OCI-LY7 (cell line): ENCODE measurements at regions not wholly inside any gene's neighbourhood (a gene's known extent, or its start where the extent isn't known, plus 50 kb on each side); places are given as distances from the start of the nearest gene placed in this dataset. TPM values are rescaled to one million over a fixed set of nuclear protein-coding genes. Genes with fewer than 3 reads are reported as not detected.

Source experiments
- BruUV-seq: library from RNA; stranded (reverse); fragments of 400-500 nt; replicated peaks from 2 replicates; lab custom pipeline; 2021; lab: Mats Ljungman, UMichigan
- CTCF ChIA-PET: fragments of 300-600 bp; sonication (Branson Sonifier 250); formaldehyde crosslinking; loops from one replicate; lab custom pipeline; 2022; ENCODE audit warnings: antibody characterized with exemption; ENCODE audit not compliant: unreplicated experiment; lab: Charles Lee
- POLR2A ChIA-PET: fragments of 300-600 bp; sonication (Branson Sonifier 250); formaldehyde crosslinking; loops from one replicate; lab custom pipeline; 2022; ENCODE audit warnings: antibody characterized with exemption; lab: Charles Lee
- DNase-seq: peaks from one replicate; pipeline ENCODE4 v3.0.0-alpha.2; 2015; ENCODE audit warnings: low spot score
- H2AFZ ChIP-seq: fragments of 200-600 bp; sonication (generic), shearing (Covaris generic); 2 replicates; pipeline ENCODE4 v1.6.1; 2014; ENCODE audit warnings: mild to moderate bottlenecking, antibody characterized with exemption, low read length, moderate library complexity
- H3K27ac ChIP-seq: fragments of 200-600 bp; sonication (generic); 2 replicates; pipeline ENCODE4 v1.5.1; 2014; ENCODE audit warnings: mixed run types, low read depth, mild to moderate bottlenecking, moderate library complexity, low read length, inconsistent platforms; ENCODE audit not compliant: poor library complexity, severe bottlenecking
- H3K36me3 ChIP-seq: fragments of 200-600 bp; sonication (generic); 2 replicates; pipeline ENCODE4 v1.6.1; 2014; ENCODE audit warnings: mild to moderate bottlenecking, antibody characterized with exemption, low read length, moderate library complexity, mixed read lengths; ENCODE audit not compliant: insufficient read depth
- H3K4me1 ChIP-seq: fragments of 200-600 bp; sonication (generic); 2 replicates; pipeline ENCODE4 v1.5.1; 2014; ENCODE audit warnings: mild to moderate bottlenecking, low read length; ENCODE audit not compliant: insufficient read depth, poor library complexity, severe bottlenecking
- H3K4me2 ChIP-seq: fragments of 200-600 bp; sonication (generic); 2 replicates; pipeline ENCODE4 v1.6.1; 2014; ENCODE audit warnings: mild to moderate bottlenecking, low read length
- H3K4me3 ChIP-seq: fragments of 200-600 bp; sonication (generic); 2 replicates; pipeline ENCODE4 v1.5.1; 2014; ENCODE audit warnings: mild to moderate bottlenecking, low read depth, low read length; ENCODE audit not compliant: poor library complexity, severe bottlenecking
- H3K79me2 ChIP-seq: fragments of 200-600 bp; sonication (generic); 2 replicates; pipeline ENCODE4 v1.6.1; 2016; ENCODE audit warnings: low read depth, mild to moderate bottlenecking, low read length, moderate library complexity, mixed read lengths; ENCODE audit not compliant: insufficient read depth
- H3K9me2 ChIP-seq: fragments of 200-600 bp; sonication (generic); 2 replicates; pipeline ENCODE4 v1.6.1; 2016; ENCODE audit warnings: mild to moderate bottlenecking, low read length, mixed read lengths; ENCODE audit not compliant: insufficient read depth
- H3K9me3 ChIP-seq: fragments of 200-600 bp; sonication (generic); 2 replicates; pipeline ENCODE4 v1.6.1; 2014; ENCODE audit warnings: mild to moderate bottlenecking, mixed run types, low read length, mixed read lengths
- H4K20me1 ChIP-seq: fragments of 200-600 bp; sonication (generic); 2 replicates; pipeline ENCODE4 v1.6.1; 2014; ENCODE audit warnings: mild to moderate bottlenecking, antibody characterized with exemption, low read length, moderate library complexity, mixed read lengths; ENCODE audit not compliant: insufficient read depth
- CTCF ChIP-seq: fragments of 200-600 bp; sonication (generic); conservative IDR thresholded peaks from 2 replicates; pipeline ENCODE4 v1.5.1; 2014; ENCODE audit warnings: mild to moderate bottlenecking, antibody characterized with exemption, low read length, moderate library complexity, mixed read lengths
- EZH2phosphoT487 ChIP-seq: fragments of 200-600 bp; sonication (generic); IDR thresholded peaks from 2 replicates; pipeline ENCODE4 v1.6.1; 2018; ENCODE audit warnings: low read depth, borderline replicate concordance, mild to moderate bottlenecking, mixed run types, antibody characterized with exemption, low read length, moderate library complexity, mixed read lengths
- intact Hi-C: fragments of 100-400 bp; cut with micrococcal nuclease; formaldehyde crosslinking; loops from one replicate; pipeline ENCODE4 v1.10.0; 2022; ENCODE audit not compliant: unreplicated experiment
- small RNA-seq: library from RNA; depleted of rRNA; stranded (forward); fragments of <200 nt; gene quantifications from one replicate; pipeline ENCODE3, GENCODE V24; 2014

- H3K4me2 ChIP-seq: no peak overlapping the region
- no TSS peak for BruUV-seq
- H3K4me1 ChIP-seq: no peaks in the 10 kb centered on the region
- H2AFZ ChIP-seq: no peak overlapping the region
- H4K20me1 ChIP-seq: no peaks in the 10 kb centered on the region
- H3K9me2 ChIP-seq: 0 out of 2 replicates have a peak, but pooled peaks cover 3% of the 10 kb centered on the region
- POLR2A ChIA-PET: no interaction called here
- no peaks in the 10 kb centered on the region for H3K79me2 ChIP-seq
- CTCF ChIA-PET: no interaction called here
- no peak for DNase-seq
- H3K4me3 ChIP-seq: no peak overlapping the region
- intact Hi-C loops: no loop called here
- TF ChIP-seq CTCF (no peak), EZH2phosphoT487 (no peak)
- H3K36me3 ChIP-seq: no peaks in the 10 kb centered on the region
- H3K27ac ChIP-seq: no peak overlapping the region
- H3K9me3 ChIP-seq: no peaks in the 10 kb centered on the region
Measured at GRCh38 chr2:78967294-78967693, 58.2 kb upstream of the REG3G start.

GRCh38 chr2:78973630-78974029, 51.9 kb upstream of the REG3G start:
- no peak overlapping the region for H3K4me3 ChIP-seq
- no peaks in the 10 kb centered on the region for H3K79me2 ChIP-seq
- no peak overlapping the region for H3K4me2 ChIP-seq
- no TSS peak for BruUV-seq
- intact Hi-C loops: no loop called here
- TF ChIP-seq EZH2phosphoT487 (no peak), CTCF (no peak)
- DNase-seq: no peak
- H3K9me2 ChIP-seq: 0 out of 2 replicates have a peak, but pooled peaks cover 3% of the 10 kb centered on the region
- H4K20me1 ChIP-seq: no peaks in the 10 kb centered on the region
- H3K27ac ChIP-seq: no peak overlapping the region
- H2AFZ ChIP-seq: no peak overlapping the region
- H3K36me3 ChIP-seq: no peaks in the 10 kb centered on the region
- no peaks in the 10 kb centered on the region for H3K9me3 ChIP-seq
- ChIA-PET POLR2A (no interaction called here), CTCF (no interaction called here)
- peaks cover 17% of the 10 kb centered on the region for H3K4me1 ChIP-seq

Small RNA genes lying in the stretch of these regions (small RNA-seq; reads per million reads assigned to genes)
- gene RNU6-812P: not detected
- gene RNU6-827P: not detected
